GM12872 (cell line): ENCODE measurements at regions not wholly inside any gene's neighbourhood (a gene's known extent, or its start where the extent isn't known, plus 50 kb on each side); places are given as distances from the start of the nearest gene placed in this dataset.

ENCODE experiments used
- CTCF ChIP-seq: IDR thresholded peaks from 3 replicates; pipeline ENCODE4 v1.5.1; 2011; ENCODE audit warnings: low read depth, mild to moderate bottlenecking, low read length, moderate library complexity; ENCODE audit not compliant: insufficient read depth

- TF ChIP-seq CTCF: no peak
Observed at GRCh38 chr5:121671624-121672023, 180.1 kb upstream of the FTMT start.

- no peak for TF ChIP-seq CTCF
Observed at GRCh38 chr5:121675924-121676323, 175.8 kb upstream of the FTMT start.

DNA sequence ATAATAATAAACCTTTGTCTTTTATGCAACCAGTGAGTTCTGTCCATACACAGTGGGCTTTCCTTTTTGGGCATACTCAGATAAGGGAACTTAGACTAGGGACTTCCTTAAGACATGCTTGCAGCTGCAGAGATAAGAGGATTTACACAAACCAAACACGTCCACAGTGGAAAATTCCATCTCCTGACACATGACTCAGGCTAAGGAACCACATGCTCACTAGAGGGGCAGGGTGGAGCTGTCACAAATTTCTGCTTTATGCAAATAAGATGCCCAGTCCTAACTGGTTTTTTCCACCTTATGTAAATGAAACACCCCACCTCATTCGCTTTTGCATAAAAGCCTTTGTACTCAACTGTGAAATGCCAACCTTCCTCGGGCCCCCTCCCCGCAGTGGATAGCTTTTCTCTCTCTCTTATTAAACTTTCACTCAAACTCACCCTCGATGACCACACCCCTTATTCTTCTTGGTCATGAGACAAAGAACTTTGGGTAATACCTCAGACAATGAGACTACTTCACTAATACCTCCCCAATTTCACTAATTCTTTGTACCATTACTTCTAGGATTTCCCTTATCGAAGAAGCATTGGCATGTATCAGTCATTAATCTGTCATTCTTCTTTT is 170.3 kb upstream of the FTMT start:
- no peak for TF ChIP-seq CTCF

- no peak for TF ChIP-seq CTCF
Observed at GRCh38 chr5:121688126-121688525, 163.6 kb upstream of the FTMT start.

GRCh38 chr5:121688781-121689180 is 162.9 kb upstream of the FTMT start:
- no peak for TF ChIP-seq CTCF

GRCh38 chr5:121691478-121691877 is 160.2 kb upstream of the FTMT start:
- TF ChIP-seq CTCF: no peak

DNA sequence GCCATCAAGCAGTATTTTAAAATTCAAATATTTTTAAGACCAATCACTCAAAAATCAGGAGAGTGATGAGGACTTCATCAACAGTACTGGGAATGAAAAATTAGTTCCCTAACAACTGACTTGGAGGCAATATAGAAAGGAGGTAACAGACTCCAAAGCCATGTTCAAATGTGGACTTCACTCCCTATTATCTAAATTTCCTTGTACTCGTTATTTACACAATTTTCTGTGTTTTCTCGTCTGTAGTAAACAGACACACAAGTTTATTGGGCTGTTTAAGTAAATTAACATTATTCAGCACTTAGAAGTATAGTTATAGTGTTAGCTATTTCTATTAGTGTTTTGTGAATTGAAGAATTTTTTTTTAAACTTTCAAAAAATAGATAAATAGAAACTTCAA is 159.5 kb upstream of the FTMT start:
- no peak for TF ChIP-seq CTCF
